Upper lobe of left lung (tissue), 4 donors: ENCODE measurements at regions not wholly inside any gene's neighbourhood (a gene's known extent, or its start where the extent isn't known, plus 50 kb on each side); places are given as distances from the start of the nearest gene placed in this dataset.

Experiments used
- CTCF ChIP-seq, 6 experiments: fragments of 450-650 bp in 4 of 6; fragments of 200-600 bp in 2 of 6; sonication (generic) in 2 of 6; IDR thresholded peaks; one replicate each; pipeline ENCODE4 v1.5.1; 2016 to 2019; ENCODE audit warnings: antibody characterized with exemption in 6 of 6
- EP300 ChIP-seq, 4 donors: sonication (generic); formaldehyde crosslinking; IDR thresholded peaks; one replicate each; pipeline ENCODE4 v1.5.1; 2017; ENCODE audit warnings: antibody characterized with exemption in 4 of 4, control low read depth in 2 of 4
- POLR2A ChIP-seq, 4 donors: fragments of 450-650 bp; IDR thresholded peaks; one replicate each; pipeline ENCODE4 v1.5.1; 2016 to 2017; ENCODE audit warnings: antibody characterized with exemption in 4 of 4, mild to moderate bottlenecking in 2 of 4
- POLR2AphosphoS5 ChIP-seq, 2 donors: sonication (generic); formaldehyde crosslinking; IDR thresholded peaks; one replicate each; pipeline ENCODE4 v1.5.1; 2017; ENCODE audit warnings: antibody characterized with exemption in 2 of 2

- no peak for TF ChIP-seq POLR2A (IDR thresholded peaks at IDR 0.05)
- TF ChIP-seq POLR2AphosphoS5 (IDR thresholded peaks at IDR 0.05) = no peak
- no peak for TF ChIP-seq CTCF (IDR thresholded peaks at IDR 0.05)
- TF ChIP-seq EP300 (IDR thresholded peaks at IDR 0.05) = no peak
Measured at GRCh38 chr15:98035134-98035533, 74.6 kb downstream of the ARRDC4 start.
